NCI-H82 (cell line): ENCODE measurements at regions not wholly inside any gene's neighbourhood (a gene's known extent, or its start where the extent isn't known, plus 50 kb on each side); places are given as distances from the start of the nearest gene placed in this dataset.
"Not testable (repeated sequence)": the region's sequence is repeated elsewhere in the genome, so short reads cannot be mapped to it uniquely, and the experiment has no call there.

Experiments used
- DNase-seq: peaks from one replicate; lab custom pipeline; 2025; lab: John Stamatoyannopoulos, UW

DNA sequence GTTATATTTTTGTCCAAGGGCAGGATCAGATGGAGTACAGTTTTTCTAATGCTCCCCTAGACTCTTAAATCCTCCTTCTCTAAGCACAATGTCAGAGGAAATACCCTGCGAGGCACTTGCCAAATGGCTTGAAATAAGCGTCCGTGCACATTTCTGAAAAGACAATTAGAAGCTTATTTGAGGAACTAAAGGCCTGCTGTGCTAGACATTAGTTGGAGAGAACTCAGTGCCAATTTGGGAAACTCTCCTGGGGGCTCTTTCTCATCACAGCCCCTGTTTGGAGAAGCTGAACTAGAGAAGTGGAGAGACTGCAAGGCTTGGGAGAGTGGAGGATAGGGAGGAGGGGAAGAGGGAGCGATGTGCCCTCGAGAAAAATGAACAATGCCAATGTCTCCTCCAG, 247.6 kb upstream of the C2CD4B start:
- peak; percentile 37 for DNase-seq

DNA sequence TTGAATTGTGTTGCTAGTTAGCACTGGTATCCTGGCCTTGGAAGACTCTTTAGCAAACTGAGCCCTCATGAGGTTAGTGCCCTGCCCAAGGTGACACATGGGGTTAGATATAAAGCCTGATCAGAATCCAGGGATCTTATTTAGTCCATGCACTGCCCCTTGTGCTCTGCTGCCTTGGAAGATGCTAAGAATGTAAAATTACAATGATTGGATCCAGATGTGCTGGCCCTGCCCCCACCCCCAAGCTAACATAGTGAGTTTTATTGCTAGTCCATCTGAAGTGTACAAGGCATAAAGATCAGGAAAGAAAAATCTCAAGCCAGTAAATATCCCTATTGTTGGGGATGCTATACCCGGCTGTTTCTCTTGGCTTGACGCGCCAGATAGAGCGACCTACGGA, 248.1 kb upstream of the C2CD4B start:
- DNase-seq, result no peak

DNA sequence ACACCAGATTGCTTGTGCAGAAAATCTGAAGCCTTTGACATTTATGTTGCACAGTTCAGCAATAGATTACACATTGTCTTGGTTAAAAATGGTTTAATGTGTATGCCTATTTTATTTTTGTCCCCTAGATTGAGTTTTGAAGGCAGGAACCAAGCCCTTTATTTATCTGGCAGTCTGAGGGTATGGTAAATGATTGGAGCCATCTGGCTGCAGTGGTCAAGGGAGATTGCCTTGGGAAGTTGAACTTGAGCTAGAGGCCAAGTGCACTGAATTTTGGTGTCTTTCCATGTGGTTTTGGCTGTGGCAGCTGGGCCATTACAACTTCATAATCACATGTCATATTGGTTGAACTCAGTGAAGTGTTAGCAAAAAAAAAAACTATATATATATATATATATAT, 248.7 kb upstream of the C2CD4B start:
- DNase-seq, result no peak

DNA sequence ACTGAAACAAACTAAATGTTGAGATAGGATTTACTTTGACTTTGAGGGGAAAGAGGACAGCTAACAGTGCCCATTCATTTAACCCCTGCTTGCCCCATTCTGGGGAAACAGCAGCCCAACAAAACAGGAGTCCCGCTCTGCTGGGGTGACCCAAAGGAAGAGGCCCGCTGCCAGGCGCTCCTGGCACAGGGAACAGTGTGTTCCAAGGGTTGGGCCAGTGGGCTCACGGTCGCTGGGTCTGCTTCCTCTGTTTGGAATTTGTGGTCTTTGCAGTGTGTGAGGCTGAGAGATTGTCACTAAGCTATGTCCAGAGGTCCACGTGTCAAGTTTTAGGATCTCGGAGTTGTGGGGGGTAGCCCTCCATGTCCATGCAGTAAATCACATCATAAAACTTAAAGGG, 250.4 kb upstream of the C2CD4B start:
- no peak for DNase-seq

DNA sequence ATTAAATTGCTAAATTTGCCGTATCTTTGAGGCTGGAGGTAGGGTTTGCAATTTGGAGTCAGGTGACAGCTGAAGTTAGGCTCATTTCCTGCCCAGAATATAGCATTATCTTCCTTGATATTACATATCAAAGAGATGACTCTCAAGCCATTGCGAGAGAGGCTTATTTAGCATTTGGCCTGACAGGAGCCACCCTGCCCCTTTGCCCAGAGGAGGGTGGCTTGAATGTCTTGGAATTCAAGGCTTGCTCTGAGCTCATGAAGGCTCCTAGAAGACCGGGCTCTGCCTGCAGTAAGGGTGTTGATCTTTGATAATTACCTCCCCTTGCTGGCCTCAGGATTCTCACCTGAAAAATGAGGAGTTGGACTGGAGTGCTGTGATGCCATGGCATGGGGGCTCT, 251.4 kb upstream of the C2CD4B start:
- DNase-seq, result peak; percentile 77

DNA sequence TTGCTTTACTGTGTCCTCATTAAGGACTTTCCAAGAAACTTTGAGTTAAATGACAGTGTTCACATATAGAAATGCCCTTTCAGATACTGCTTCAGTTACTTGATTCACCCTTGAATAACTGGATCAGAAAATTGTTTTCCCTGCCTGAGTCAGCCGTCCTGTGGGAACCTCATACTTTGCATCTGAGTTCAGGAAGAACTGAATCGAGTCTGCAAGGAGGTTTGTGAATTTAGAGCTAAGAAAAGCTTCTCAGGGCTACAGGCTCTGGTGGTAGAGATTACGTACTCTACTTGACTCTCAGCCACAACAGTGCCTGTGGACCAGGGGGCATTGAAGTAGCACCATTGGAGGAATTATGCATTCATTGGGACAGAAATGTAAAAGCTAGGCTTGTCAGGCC, 252.4 kb upstream of the C2CD4B start:
- no peak for DNase-seq

DNA sequence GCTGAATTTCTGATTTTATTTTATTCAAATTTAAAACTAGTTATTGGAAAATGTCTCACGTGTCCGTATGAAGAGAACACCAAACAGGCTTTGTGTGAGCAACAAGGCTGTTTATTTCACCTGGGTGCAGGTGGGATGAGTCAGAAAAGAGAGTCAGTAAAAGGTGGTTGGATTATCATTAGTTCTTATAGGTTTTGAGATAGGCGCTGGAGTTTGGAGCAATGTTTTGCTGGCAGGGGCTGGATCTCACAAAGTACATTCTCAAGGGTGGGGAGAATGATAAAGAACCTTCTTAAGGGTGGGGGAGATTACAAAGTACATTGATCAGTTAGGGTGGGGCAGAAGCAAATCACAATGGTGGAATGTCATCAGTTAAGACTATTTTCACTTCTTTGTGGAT, 253.4 kb upstream of the C2CD4B start:
- DNase-seq, result not testable (repeated sequence)

DNA sequence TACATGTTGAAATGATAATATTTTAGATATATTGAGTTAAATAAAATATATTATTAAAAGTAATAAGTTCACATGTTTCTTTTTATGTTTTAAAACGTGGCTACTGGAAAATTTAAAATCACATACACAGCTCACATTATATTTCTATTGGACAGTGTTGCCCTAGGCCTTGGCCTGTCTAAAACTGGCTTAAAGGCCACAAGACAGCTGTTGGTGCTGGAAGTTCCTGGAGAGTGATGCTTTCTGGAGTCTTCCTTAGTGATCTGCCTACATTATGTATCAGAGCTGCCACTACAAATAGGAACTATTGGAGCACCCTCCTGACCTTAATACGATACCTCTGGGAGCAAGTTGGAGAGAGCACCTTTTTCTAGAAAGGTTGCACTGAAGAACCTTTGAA, 254.1 kb upstream of the C2CD4B start:
- DNase-seq, result no peak

DNA sequence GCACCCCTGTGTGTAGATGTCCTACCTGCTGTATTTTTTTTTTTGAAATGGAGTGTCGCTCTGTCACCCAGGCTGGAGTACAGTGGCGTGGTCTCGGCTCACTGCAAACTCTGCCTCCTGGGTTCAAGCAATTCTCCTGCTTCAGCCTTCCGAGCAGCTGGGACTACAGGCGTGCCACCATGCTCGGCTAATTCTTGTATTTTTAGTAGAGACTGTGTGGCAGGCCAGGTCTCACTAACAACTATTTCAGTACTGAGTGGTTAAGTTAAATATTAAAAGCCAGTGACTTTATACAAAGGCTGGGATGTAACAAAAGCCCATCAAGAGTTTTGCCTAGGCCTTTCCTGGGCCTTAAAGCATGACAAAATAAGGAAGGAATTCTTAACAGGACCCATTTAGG, 255.3 kb upstream of the C2CD4B start:
- DNase-seq, result not testable (repeated sequence)

DNA sequence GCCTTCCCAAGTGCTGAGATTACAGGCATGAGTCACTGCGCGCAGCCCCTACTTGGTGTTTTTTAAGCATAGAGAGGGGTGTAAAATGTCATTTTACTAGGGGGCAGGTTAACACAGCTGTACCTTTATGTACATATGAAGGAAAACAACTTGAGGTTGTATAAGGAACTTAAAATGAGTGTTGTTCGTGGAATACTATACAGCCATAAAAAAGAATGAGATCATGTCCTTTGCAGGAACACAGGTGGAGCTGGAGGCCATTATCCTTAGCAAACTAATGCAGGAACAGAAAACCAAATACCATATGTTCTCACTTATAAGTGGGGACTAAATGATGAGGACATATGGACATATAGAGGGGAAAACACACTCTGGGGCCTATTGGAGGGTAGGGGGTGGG, 256.2 kb upstream of the C2CD4B start:
- no peak for DNase-seq

DNA sequence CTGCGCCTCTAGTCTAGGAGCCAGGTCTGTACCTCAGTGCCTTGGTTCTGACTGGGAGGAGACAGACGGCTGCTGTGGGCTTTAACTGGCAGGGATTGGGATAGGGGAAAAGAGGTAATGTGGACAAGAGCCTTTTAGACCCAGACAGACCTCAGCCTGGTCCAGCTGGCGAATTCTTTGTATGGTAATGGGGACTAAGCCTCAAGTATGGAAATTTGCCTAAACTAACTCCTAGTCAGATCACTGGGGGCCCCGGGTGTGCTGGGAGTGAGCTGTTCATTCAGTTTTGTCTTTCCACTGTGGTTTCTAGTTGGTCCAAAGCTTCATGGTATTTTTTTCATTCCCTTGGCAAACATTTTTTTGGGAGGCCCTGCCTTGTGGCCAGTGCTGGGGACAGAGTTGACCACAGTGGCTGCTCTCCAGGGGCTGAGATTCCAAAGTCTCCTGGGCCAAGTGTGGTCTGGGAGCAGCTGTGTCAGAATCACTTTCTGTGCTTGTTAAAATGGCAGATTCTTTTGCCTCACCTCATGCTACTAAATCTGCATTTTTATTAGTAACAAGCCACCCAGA, 261.4 kb upstream of the C2CD4B start:
- DNase-seq, result peak; percentile 31

DNA sequence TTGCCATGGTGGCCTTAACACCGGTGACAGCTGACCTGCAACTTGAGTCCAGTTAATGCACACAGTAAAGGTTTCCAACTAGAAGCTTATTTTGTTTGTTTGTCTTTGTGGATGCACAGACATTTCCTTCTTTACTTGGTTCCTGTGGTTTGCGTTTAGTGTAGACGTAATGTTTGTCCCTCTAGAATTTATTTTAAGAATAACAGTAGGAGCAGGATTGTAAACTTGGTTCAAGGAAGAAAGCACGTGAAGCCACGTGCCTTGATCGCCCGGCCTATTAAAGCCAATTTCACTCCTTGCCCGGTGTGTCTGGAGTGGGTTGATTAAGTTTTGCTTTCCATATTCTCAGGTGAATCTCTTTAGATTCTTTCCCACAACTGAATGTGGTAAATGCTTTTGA, 263.2 kb upstream of the C2CD4B start:
- DNase-seq, result no peak

DNA sequence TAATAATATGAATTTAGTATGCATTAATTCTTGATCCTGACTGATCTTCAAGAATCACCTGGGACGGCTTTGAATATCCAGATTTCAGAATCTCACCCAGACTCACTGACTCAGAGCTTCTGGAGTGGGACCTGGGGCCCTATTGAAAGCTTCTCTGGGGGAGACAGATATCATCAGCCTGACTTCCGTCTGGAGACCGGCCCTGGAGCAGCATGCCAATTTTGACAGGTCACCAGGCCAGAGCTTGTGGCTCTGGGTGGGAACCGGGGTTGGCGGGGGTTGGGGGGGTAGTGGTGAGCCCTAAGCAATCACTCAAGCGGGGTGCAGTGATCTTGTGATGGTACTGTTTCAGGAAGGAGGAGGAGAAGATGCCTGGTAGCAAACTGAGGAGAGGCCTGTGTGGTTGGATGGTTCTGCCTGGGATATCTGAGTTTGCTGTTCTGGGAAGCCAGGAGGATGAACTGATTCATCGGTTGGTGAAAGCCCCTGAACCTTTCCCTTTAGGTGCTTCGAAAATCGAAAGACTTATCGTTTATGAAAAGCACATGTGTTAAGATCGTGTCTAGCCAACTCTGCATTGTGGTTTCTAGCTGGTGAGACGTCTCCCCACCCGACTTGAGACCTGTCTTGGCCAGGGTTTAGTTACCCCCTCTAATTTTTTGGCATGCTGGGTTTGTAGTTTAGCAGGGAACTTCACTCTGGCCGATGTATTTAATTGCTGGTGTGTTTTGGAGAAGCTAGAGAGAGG, 263.9 kb upstream of the C2CD4B start:
- no peak for DNase-seq

DNA sequence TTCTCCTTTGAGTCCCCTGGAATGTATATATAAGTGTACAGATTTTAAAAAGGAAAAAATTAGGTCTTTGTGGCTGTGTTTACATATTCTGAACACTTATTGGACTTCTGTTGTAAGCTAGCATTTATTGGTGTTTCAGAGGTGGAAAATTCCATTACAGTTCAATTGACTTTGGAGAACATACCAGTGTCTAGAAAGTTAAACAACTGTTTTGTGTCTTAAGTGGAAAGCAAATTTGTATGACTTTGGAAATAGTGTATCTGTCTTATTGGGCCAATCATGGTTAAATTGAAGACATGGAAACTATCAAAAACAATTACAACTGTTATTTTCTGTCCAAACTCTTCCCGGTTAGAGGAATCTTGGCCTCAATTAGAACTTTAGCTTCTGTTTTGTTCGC, 265.0 kb upstream of the C2CD4B start:
- DNase-seq, result no peak

DNA sequence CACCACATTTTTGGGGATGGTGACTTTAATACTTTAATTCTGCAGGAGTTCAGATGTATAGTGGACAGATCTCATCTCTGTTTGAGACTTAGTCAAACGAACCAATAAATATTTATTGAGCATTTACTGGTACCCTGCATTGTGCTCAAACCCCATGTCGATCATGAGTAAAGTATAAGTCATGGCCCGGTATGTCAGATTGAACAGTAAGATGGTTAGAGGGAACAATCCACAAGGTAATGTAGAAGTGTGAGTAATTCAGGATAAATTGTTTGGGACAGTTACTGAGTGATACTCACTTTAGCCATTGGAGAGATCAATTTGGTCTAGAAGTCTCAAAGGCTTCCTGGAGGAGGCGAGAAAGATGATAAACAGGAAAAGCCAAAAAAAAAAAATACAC, 265.5 kb upstream of the C2CD4B start:
- DNase-seq, result no peak

DNA sequence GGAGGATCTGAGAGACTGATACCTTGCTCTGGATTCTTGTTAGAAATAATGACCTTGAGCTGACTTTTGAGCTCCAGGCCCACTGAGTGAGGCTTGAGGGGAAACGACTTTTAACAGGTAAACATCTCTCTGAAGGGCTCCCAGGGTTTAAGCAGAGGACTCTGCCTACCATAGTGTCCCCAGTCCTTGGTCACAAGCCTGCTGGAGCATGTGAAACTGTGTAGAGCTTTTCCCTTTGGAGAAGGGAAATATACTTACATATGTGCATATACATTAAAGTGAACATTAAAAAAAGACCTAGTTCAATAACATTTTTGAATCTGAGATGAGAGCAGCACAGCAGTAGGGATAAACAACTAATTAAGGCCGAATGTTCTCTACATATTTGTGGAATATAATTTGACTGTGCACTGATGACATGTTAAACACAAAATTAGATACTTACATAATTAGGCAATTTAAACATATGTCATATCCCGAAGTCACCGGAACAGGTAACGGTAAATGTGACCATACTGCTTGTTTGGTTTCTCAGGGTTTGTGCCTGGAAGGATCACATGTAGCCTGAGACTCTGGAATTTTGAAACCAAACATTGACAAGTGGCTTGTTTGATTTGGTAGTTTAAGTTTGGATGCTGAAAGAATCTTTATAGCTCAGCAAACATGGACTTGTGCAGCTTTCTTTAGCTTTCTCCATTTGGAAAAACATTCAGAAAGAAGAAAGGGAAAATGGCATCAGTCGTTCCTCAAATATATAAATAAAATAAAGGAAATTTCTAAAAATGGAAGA, 266.1 kb upstream of the C2CD4B start:
- no peak for DNase-seq

DNA sequence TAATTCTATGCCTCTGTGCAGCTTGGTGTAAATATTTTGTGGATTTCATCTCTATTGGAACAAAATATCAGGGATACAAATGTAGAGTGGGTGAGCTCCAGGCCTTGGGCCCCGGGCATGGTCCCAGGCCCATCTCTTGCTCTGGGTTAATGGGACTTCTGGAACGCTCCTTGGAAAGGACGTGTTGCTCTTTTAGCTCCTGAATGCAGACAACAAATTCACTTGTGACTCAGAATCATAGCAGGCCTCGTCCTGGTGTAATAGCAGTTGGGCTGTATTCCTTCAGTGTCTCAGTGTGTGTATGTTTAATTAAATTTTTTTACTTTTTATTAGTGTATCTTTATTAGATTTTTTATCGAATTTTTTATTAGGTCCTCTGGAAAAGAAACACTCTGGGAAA, 266.7 kb upstream of the C2CD4B start:
- DNase-seq, result no peak

DNA sequence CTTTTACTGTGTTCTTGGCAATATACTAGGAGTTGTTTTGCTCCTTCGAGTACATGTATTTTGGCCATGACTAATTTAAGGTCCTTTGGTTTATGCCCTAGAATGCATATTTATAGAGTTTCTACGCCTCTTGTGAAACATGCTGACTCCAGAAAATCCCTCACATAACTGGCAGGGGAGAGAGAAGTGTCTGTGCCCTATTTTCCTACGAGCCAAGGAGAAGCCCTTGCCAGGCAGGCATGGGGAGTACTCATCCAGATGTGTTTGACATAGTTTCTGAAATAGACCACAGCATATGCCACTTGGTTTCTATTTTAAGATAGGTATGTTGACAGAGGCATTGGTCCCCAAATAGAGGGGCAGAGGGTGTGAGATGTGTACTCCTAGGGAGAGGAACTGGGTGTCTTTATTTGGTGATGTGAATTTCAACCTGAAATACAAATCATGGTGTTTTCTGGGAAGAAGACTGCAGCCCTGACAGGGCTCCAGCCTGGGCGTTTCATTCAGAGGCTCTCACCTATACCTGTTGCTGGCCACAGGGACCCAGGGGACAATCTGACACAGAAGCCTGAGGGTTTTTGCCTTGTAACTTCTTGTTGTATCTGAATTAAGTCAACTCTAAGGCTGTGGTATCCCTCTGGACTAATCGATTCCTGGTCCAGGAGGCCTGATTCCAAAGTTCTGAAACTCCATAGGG, 267.8 kb upstream of the C2CD4B start:
- no peak for DNase-seq

DNA sequence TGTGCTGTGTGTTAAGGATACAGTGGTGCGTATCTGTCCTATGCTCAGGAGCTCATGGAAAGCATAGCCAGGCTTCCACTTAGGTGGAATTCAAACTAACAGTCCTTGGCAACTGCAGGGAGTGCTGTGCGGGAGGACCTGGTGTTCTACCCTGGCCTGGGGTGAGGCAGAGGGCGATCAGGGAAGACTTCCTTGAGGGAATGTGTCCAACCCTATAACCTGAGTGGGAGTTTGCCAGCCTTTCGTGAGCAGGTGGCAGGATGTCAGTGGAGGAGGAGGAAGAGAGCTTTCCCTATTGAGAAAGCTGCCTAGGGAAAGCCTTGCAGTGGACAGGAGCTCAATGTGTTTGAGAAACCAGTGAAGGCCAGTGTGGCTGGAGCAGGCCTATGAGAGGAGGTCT, 271.1 kb upstream of the C2CD4B start:
- no peak for DNase-seq

DNA sequence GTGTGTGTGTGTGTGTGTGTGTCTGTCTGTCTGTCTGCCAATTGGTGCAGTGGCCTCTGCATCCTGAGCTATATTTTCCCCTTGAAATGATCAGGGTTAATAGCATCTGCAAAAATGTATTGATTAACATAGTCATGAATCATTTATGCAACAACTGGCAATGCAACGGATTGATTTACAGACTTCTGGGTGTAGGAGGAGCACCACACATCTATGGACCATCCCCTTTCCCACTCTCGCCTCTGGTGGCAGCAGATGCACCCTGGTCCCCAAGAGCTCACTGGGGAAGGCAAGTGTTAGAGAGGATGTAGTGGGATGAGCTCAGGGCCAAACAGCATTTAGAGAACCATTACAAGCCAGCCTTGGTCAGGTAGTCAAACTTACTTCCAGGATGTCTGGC, 272.7 kb upstream of the C2CD4B start:
- no peak for DNase-seq

DNA sequence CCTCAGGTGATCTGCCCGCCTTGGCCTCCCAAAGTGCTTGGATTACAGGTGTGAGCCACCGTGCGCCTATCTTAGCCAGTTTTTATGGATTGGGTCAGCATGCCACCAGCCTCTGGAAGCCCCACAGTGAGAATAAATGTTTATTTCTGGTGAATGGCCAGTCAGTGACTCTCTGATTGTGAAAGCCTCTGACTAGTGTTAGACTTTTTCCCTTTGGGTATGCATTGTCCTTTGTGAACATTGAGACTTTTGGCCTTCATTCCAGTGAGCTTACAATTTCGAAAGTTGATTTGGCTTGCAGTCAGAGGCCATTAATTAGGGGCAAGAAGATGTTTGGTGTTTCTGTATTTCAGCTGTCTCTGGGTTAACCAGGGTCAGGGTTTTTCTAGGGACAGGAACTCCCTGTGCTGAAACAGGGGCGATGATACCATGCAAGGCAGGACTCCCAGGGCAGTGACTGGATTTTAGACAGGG, 274.5 kb upstream of the C2CD4B start:
- no peak for DNase-seq

DNA sequence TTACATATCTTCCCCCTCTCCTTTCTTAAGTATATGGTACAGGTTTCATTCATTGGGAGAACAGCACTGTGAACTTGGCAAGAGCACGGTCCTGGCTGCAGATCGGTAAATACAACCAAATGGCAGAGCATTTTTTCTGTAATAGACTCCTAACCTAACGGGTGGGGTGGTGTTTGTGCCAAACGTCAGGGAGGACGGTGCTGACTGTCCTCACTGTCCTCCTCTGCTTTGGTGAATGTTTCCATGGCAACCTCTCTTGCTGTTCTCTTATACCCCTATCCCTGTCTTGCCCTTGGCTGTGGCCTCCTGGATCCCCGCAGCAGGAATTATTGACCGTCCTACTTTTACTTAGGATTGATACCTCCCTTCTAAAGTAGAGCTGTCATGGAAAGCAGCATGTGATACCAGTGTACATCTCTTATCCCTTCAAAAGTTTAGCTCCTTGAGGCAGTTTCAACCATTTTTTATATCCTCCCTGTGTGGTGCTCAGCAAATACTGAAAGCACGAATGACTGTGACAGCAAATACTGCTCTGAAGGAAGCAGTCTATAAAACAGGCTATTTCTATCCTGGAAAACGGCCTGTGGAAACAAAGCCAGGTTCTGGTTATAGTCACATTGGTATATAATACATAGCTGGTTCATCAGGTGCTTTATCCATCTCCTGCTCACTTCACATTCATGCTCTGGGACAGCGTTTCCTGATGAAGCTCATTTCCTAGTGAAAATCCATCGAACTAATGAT, 275.4 kb upstream of the C2CD4B start:
- no peak for DNase-seq
